22Rv1 (cell line): ENCODE measurements at regions not wholly inside any gene's neighbourhood (a gene's known extent, or its start where the extent isn't known, plus 50 kb on each side); places are given as distances from the start of the nearest gene placed in this dataset.

Experiments
- ZFX ChIP-seq: fragments of 450-650 bp; IDR thresholded peaks from 2 replicates; pipeline ENCODE4 v1.6.1; 2017; ENCODE audit warnings: antibody characterized with exemption, borderline replicate concordance
- TF ChIP-seq, protein P1 (sequence below): fragments of 450-650 bp; IDR thresholded peaks from 2 replicates; pipeline ENCODE4 v1.5.1; 2017; ENCODE audit warnings: mild to moderate bottlenecking

DNA sequence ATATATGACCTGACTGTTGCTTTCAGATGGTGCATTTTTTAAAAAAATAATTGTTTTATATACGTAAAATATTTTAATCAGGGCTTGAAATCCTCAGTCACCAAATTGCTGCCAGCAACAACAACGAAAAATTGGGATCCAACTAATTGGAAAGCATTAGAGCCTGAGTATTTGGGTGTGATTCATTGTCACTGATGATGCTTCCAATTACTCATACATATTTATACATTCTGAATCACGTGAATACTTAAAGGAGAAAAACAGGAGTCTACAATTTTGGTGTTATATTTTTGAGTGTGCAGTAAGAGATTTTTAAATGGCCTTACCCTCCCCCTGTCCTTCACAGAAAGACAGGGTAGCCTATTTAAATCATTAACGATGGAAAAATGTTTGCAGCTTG lies 765.6 kb upstream of the TENM3 start:
- TF ChIP-seq, protein P1, sequence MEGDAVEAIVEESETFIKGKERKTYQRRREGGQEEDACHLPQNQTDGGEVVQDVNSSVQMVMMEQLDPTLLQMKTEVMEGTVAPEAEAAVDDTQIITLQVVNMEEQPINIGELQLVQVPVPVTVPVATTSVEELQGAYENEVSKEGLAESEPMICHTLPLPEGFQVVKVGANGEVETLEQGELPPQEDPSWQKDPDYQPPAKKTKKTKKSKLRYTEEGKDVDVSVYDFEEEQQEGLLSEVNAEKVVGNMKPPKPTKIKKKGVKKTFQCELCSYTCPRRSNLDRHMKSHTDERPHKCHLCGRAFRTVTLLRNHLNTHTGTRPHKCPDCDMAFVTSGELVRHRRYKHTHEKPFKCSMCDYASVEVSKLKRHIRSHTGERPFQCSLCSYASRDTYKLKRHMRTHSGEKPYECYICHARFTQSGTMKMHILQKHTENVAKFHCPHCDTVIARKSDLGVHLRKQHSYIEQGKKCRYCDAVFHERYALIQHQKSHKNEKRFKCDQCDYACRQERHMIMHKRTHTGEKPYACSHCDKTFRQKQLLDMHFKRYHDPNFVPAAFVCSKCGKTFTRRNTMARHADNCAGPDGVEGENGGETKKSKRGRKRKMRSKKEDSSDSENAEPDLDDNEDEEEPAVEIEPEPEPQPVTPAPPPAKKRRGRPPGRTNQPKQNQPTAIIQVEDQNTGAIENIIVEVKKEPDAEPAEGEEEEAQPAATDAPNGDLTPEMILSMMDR, result no peak
- no peak for TF ChIP-seq ZFX
